Endometrial microvascular endothelial cells (primary cell): ENCODE measurements at regions not wholly inside any gene's neighbourhood (a gene's known extent, or its start where the extent isn't known, plus 50 kb on each side); places are given as distances from the start of the nearest gene placed in this dataset.

Experiments
- in situ Hi-C: cut with HindIII; loops from 2 replicates; pipeline ENCODE4 v1.10.0; 2017; ENCODE audit warnings: low sequenced_read_pairs, low pct_unique_long_range_greater_than_20kb; ENCODE audit errors: inconsistent ontology term

DNA sequence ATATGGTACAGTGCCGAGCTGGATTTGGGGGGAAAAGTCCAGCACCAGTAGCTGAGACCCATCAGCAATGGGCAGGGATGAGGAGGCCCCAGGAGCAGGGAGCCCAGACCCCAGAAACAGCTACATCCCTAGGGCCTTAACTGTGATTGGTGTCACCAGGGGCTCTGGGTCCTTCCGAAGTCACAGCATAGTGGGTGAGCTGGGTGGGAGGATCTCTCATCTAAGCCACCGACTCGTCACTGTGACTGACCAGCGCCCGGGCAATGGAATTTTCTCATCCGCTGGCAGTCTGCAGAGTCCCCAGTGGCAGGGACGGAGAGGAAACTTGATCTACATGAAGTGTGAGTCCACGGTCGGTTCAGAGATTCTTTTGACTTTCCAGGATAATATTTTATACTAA, 186.5 kb downstream of the SH3BP4 start:
- in situ Hi-C loops = no loop called here

DNA sequence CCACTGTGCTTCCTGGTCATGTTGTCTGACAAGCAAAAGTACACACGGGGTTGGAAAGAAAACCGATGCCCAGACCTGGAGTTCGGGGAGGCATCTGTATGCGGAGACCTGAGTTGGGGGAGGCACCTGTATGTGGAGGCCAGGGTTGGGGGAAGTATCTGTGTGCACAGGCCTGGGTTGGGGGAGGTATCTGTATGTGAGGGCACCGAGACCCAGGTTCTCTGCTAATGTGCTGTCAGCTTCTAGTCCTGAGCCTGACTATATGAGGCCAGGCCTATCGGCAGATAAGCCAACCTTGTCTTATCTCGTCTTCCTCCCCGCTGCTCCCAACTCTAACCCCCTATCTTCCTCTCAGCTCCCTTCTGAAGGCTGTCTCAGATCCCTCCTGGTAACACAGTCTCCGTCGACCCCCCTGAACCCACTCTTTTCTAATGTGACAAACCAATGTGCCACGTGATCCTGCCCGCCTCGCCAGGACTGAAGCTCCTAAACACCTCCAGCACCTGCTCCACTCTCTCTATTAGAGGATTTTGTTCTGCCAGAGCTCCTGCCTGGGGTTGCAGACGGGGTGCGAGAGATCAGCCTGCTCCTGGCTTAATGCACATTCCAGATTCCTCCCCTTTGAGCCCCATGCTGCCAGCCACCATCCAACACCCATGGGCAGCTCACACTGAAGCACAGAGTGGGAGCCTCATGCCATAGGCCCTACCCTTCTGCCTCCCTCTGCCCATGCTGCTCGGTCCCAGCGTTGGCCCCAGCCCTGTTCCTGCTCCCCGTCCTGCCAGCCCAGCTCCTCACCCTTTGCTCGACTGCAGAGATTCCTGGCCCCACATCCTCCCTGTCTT, 188.4 kb downstream of the SH3BP4 start:
- in situ Hi-C loops = no loop called here

DNA sequence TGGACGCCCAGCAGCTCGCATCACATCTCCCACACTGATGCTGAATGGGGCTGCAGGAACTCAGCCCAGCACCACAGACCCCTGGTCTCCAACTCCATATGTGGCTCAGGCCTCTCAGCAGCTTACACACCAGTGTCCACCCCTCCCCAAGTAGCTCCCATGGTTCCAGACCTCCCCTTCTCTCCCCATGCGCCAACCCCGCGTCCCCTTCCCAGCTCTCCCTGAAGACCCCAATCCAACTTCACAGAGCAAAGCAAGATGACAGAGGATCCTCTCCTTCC, 188.9 kb downstream of the SH3BP4 start:
- in situ Hi-C loops = no loop called here

DNA sequence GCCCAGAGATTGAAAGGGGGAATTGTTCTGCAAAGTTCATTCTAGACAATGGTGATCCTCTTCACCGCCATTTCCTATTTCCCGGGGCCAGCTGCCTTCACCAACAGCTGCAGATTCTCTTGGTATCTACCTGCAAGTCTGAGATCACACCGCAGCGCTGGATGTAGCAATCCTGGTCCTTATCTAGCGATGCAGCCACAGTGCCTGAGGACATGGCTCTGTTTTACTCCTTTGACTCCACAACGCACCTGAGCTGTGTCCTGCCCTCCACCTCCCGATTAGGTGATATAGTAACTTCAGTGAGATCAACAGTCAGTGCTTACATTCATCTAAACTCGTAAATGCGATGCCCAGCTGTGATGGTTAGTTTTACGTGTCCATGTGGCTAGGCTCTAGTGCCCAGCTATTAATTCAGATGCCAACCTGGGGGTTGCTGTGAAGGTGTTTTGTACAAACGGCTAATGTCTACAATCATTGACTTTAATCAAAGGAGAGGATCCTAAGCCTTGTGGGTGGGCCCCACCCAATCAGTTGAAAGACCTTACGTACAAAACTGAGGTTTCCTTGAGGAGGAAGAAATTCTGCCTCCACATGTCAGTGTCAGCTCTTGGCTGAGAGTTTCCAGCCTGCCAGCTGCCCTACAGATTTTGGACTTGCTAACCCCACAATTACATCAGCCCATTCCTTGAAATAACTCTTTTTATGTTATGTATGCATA, 189.8 kb downstream of the SH3BP4 start:
- in situ Hi-C loops = no loop called here

DNA sequence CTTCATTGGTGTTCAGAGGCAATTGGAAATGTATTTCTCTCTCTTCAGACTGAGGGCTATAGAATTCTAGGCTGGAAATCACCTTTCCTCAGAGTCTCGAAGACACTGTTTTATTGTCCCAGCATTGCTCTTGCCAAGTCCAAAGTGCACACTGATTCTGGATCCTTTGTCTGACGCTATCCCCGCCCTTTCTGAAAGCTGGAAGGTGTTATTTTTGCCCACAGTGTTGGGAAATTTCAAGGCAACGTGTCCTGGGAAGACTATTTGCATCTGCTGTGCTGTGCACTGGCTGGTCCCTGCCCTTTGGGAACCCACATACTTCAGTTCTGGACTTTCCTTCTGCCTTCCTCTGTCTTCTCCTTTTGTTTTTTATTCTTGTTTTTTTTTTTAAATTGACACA, 190.8 kb downstream of the SH3BP4 start:
- in situ Hi-C loops = no loop called here

DNA sequence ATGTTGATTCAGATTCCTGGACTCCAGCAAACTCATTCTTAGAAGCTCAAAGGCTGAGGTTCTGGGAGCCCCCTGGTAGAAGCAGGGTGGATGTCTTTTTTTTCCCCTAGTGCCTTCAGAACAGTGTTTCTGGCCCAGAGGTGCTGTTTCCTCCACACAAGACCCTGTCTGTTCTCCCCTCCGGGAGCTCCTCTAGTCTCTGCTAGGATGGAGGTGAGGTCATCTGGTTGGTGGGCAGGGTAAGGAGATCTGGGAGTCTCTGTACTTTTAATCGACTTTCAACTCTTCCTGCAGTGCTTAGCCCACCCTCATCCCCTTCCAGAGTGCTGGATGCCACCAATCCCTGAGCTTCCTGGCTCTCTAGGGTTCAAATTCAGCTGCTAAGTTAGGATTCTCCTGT, 192.0 kb downstream of the SH3BP4 start:
- in situ Hi-C loops = no loop called here

DNA sequence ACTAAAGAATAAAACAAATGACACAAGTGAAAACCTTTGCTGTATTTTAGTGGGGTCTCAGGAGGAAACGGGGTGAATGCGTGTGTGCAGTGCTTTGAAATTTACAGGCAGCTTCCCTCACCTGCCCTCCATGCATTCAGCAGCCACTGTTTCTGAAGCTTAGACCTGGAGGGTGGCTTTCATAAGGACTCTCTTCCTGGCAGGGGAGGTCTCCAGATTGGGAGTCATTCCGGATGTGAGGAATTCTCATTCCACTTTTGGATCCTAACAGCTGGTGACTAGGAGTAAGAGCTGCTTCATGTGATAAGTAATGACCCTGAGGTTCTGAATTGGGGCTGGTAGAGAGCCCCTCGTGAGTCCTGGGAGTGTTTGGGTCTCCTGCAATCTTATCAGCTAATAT, 192.5 kb downstream of the SH3BP4 start:
- in situ Hi-C loops = no loop called here

DNA sequence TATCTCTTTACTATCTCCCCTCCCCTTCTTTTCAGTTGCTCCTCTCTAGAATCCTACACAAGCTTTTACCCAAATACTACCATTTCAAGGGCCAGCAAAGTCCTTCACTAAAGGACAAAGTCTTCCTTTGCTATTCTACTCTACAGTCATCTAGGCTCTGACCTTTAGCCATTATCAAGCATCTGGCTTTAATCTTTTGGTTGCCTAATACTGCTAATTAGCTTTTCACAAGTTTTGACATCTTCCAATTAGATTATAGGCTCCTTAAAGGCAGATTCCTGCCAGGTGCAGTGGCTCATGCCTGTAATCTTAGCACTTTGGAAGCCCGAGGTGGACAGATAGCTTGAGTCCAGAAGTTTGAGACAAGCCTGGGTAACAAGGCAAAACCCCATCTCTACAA, 194.4 kb downstream of the SH3BP4 start:
- in situ Hi-C loops = no loop called here

DNA sequence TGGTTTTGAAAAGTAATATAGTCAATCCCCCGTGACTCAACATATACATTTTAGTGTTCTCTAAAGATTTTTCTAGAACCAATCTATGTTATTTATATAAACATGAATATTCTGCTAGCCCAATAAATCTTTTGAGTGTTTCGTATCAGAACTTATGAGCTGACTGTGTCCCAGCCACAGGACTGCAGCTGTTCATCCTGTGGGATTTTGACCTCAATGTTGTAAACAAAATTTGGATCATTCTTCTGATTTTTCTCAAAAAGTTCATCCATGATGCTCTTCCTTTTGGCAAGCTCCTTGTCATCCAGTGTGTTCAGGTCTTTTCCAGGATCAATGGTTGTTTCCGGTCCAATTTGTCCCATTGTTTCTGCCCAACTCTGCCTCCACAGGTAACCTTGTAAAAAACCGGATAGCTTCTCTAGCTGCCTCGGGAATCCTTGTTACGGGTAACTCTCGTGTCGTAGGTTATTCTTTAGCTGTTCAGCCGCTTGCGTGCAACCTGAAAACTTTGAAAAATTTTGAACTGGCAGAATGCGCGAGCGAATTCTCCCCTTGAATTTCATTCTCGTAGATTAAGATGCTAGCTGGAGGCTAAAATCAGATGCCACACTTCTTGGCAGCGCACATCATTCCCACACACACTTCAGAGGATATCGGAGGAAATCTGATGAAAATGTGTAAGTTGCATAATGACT, 195.2 kb downstream of the SH3BP4 start:
- in situ Hi-C loops = no loop called here

DNA sequence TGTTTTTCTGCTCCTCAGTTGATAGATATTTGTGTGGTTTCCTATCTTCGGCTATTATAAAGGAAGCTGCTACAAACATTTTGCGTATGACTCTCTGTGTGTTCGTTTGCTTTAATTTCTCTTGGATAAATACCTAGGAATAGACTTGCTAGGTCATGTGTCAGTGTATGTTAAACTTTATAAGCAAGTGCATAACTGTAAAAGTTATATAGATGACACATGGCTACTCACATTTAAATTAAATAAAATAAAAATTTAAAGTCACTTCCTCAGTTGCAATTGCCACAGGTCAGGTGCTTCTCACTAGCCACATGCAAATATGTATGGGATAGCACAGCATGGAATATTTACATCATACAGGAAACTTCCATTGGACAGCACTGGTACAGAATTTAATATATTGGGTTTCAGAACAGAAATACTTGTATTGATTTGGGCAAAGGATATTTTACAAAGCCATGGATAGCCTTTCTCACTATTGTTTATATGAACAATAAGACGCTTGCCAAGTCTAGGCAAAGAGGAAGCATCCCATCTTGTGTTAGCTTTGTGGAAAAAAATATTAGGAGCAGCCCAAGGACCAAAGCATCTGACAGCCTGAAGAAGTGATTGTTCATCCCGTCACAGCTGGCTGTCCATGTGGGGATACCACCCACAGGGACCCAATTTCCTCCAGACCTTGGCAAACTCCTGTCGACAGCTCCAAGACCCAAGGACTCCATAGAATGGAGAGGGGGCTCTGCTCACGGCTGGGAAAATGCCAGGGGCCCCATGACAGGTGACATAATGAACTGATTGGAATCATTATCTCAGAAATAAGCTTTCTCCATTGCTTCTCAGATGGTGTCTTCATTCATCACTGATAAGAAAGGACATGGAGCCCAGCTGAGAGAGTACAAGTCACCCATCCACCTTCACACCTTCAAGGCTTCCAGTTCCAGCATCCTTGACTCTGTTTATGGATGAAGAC, 196.7 kb downstream of the SH3BP4 start:
- in situ Hi-C loops = no loop called here

DNA sequence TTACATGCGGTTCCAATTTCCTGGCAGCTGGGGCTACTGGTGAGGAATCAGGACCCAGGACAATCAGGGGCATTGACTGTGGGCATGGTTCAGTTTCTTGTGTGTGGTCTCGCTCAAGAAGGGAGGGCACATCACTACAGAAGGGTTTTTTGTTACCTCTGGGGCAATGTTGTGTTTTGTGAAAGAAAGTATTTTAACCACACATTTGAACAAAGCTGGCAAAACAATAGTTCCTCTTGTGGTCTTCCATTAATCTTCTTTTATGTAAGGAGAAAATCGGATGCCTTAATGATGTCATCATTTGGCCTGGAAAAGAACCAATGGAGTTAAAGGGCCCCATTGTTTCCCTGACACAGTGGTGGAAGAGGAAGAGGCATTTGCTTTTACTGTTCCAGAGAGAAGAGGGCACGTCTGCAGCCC, 197.4 kb downstream of the SH3BP4 start:
- in situ Hi-C loops = no loop called here

DNA sequence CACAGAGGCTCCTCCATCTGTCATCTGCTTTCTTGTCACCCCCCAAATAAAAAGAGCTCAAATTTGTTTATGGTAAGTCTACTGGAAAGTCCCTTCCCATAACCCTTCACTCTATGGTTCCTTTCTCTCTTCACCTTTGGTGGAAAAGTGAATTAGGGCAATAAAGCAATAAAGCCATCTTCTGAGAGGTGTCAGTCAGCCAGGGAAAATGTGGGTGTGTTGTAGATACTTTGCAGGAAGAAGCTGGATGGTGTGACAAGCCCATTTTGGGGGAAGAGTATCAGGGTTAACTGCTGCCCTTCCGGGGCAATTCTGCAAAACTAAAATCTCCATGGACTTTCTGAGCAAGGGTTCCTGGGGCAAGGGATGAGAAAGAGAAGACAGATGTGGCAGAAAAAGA, 197.9 kb downstream of the SH3BP4 start:
- in situ Hi-C loops = no loop called here

DNA sequence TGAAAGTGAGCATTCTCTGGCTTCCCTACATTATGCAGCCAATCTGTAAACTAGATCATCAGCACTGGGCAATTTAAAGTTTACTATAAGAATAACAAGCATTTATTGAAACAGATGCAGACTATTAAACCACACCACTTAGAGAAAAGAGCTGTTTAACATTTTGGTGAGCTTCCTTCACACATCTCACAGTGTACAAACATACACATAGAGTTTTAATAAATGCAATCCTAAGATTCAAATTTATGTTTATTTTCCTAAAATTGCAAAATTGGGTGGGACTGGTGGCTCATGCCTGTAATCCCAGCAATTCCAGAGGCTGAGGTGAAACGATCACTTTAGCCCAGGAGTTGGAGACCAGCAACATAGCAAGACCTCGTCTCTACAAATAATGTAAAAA, 199.3 kb downstream of the SH3BP4 start:
- in situ Hi-C loops = no loop called here

DNA sequence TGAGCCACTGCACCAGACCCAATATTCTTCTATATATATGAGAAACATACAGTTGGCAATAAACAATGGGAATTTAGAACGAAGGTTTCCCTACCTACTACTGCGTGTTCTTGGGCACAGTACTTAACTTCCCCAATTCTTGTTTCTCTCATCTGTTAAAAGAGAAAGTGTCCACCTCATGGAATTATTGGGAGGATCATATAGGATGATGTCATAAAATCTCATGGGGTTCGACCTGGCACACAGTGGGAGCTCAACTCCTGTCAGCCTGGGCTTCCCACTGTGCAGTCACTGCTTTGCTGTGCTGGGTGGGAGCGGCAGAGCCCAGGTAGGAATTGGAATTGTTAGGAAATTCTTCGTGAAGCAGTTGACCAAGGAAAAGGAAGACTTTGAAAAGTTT, 203.3 kb downstream of the SH3BP4 start:
- in situ Hi-C loops = no loop called here

DNA sequence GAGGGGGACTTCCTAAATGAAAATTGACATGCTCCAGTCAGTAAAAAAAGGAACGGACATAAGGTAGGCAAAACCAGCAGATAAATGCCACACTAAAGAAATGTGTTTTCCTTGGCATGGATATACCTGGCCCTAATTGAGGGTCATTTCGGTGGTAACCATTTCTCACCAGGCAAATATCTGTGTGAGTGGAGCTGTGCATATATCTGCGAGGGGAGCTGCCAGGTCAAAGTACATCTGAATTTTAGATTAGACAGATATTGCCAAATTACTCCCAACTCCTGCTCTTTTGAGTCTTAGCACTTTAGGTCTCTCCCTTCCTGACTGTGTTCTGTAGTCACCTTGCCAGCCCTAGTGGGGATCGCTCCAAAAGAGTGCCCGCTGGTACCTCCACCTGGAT, 204.2 kb downstream of the SH3BP4 start:
- in situ Hi-C loops = no loop called here

DNA sequence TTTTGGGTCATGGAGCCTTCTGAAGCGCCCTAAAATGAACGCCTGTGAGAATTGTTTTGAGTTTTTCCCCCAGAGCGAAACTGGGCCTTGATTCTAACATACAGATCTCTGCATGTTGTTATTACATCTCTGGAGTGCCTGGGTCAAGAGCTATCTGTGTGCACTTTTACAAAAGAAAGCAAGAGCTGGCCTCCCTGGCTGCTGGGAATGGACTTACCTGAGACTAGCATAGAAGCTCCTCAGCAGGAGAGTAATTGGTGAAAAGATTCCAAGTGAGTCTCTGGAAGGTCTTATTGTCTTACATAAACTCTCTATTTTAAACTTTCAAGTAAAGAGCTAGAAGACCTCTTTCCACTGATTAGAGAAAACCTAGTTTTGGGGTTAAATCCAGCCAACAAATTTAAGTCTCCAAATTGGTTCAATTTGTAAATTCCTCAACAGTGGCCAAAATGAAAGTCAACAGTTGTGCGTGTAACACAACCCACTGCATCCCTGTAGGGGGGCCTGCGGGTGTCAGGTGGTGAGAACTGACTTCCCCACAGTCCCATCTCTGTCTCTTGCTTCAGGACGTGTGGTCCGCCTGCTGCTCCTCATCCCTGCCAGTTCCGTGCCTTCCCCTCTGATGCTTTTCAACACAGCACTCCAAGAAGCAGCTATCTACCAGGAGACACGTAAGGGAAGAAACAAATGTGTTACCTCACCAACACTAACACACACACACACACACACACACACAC, 206.1 kb downstream of the SH3BP4 start:
- in situ Hi-C loops = no loop called here

DNA sequence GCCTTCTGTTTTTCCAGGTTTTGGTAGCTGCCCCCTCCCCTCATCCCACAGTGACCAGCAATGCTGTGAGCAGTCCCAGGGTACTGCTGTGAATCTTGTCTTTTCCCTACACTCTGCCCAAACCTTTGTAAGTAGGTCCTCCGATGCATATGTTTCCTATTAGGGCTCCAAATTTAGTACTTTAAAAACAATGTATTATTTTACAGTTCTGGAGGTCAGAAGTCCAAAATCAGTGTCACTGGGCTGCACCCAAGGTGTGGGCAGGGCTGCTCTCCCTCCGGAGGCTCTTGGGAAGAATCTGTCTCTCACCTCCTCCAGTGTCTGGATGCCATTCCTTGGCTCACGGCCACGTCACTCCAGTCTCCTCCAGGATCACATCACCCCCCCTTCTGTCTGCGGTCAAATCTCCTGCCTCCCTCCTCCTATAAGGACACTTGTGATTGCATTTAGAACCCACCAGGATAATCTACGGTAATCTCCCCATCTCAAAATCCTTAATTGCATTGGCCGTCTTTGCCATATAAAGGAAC, 208.5 kb downstream of the SH3BP4 start:
- in situ Hi-C loops = no loop called here

DNA sequence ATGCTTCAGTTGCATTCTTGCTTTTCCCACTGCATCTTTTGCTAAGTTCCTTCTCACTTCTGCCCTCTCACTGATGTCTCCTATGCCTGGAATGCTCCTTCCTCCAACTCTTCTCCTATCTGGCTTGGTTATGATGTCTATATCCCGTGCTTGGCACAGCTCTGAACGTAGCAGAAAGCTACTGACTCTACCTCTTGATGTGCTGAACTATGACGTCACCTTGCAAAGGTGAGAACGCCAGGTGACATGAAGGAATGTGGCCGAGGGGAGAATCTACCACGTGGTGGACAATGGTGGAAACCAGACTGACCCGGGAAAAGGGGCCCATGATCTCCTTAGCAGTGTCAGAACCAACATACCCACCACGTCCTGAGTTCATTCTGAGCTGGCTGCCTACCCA, 209.7 kb downstream of the SH3BP4 start:
- in situ Hi-C loops = no loop called here
